Karpas-422 (cell line): ENCODE measurements at regions not wholly inside any gene's neighbourhood (a gene's known extent, or its start where the extent isn't known, plus 50 kb on each side); places are given as distances from the start of the nearest gene placed in this dataset.
"Not testable (repeated sequence)": the region's sequence is repeated elsewhere in the genome, so short reads cannot be mapped to it uniquely, and the experiment has no call there.

Experiments
- DNase-seq: peaks from one replicate; pipeline ENCODE4 v3.0.0-alpha.2; 2015
- H2AFZ ChIP-seq: fragments of 200-600 bp; sonication (generic); 2 replicates; pipeline ENCODE4 v1.6.1; 2014; ENCODE audit warnings: antibody characterized with exemption, low read length, mixed read lengths
- H3K27ac ChIP-seq: fragments of 200-600 bp; sonication (generic); 2 replicates; pipeline ENCODE4 v1.5.1; 2014; ENCODE audit warnings: mild to moderate bottlenecking, low read length, moderate library complexity
- H3K27me3 ChIP-seq: fragments of 200-600 bp; sonication (generic); 2 replicates; pipeline ENCODE4 v1.6.1; 2014; ENCODE audit warnings: low read length, mixed read lengths
- H3K36me3 ChIP-seq: fragments of 200-600 bp; sonication (generic); 2 replicates; pipeline ENCODE4 v1.6.1; 2014; ENCODE audit warnings: low read length, mixed read lengths; ENCODE audit not compliant: insufficient read depth
- H3K4me1 ChIP-seq: fragments of 200-600 bp; sonication (generic); 2 replicates; pipeline ENCODE4 v1.6.1; 2014; ENCODE audit warnings: mild to moderate bottlenecking, low read length, mixed read lengths
- H3K4me2 ChIP-seq: fragments of 200-600 bp; sonication (generic); 2 replicates; pipeline ENCODE4 v1.6.1; 2014; ENCODE audit warnings: low read length, low read depth, mild to moderate bottlenecking; ENCODE audit not compliant: poor library complexity, severe bottlenecking
- H3K4me3 ChIP-seq: fragments of 200-600 bp; sonication (generic); 2 replicates; pipeline ENCODE4 v1.5.1; 2014; ENCODE audit warnings: mild to moderate bottlenecking, antibody characterized with exemption, low read length, mixed read lengths
- H3K79me2 ChIP-seq: fragments of 200-600 bp; sonication (generic); 2 replicates; pipeline ENCODE4 v1.6.1; 2014; ENCODE audit warnings: mild to moderate bottlenecking, low read length, mixed read lengths
- H3K9ac ChIP-seq: fragments of 200-600 bp; sonication (generic); 2 replicates; pipeline ENCODE4 v1.6.0; 2014; ENCODE audit warnings: low read length
- H3K9me2 ChIP-seq: fragments of 200-600 bp; sonication (generic), shearing (Covaris generic); replicated peaks from 2 replicates; pipeline ENCODE4 v1.6.0; 2014; ENCODE audit warnings: mild to moderate bottlenecking, low read length, moderate library complexity; ENCODE audit not compliant: insufficient read depth
- H3K9me3 ChIP-seq: fragments of 300-700, 200-600 bp; sonication (generic); 2 replicates; pipeline ENCODE4 v1.6.1; 2014; ENCODE audit warnings: low read length, mixed read lengths
- H4K20me1 ChIP-seq: fragments of 200-600 bp; sonication (generic); 2 replicates; pipeline ENCODE4 v1.6.1; 2014; ENCODE audit warnings: mild to moderate bottlenecking, antibody characterized with exemption, low read length, low read depth; ENCODE audit not compliant: insufficient read depth

DNA sequence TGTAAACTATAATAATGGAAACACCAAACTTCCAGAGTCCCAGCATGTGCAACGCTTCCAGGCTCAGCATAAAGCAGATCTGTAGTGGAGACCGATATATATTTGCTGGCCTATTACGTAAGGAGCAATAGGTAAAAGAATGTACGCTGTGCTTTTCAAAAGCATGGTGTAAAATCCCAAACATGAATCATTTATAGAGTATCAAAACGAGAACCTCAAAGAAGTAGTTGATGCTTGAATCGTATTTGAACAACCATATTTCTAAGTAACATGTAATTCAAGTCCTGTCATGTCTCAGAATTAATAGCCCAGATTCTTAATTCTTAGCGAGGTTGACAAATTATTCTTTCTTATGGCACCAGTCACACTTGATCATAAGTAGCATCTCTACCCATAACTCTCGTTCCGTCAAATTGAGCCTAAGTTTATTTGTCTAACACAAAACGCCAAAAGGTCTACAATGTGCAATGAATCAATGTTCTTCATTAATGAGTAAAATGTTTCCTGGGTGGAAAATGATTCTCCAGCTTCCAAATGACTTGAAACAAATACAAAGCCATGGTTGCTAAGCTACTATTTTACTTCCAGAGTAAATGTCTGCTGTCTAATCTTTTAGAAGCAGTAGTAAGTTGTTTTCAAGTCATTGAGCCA is 811.5 kb upstream of the FRG1 start:
- peaks cover 4% of the 10 kb centered on the region for H3K4me1 ChIP-seq
- H3K27me3 ChIP-seq = no peaks in the 10 kb centered on the region
- no peak overlapping the region for H3K4me3 ChIP-seq
- no peaks in the 10 kb centered on the region for H4K20me1 ChIP-seq
- H3K9ac ChIP-seq = no peak overlapping the region
- H2AFZ ChIP-seq = no peak overlapping the region
- no peaks in the 10 kb centered on the region for H3K36me3 ChIP-seq
- no peak for DNase-seq
- no peaks in the 10 kb centered on the region for H3K9me2 ChIP-seq
- no peaks in the 10 kb centered on the region for H3K9me3 ChIP-seq
- H3K79me2 ChIP-seq = no peaks in the 10 kb centered on the region
- H3K27ac ChIP-seq = no peak overlapping the region
- H3K4me2 ChIP-seq = no peak overlapping the region

DNA sequence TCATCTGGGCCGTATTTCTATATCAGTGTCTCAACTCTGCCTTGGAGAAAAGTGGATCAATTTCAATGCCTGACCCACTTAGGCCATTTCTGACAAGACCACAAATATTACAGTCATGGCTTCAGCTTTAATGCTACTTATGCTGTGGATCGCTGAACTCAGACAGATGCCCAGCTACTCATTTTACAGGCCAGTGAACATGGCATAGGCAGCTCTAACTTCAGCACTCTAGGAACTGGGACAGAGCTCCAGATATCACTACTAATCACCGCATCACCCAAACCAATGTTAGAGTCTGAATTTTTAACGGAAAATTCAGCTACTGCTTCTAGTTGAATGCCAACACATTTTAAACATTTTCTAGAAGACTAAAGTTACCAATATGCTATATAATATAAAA is 809.6 kb upstream of the FRG1 start:
- H3K27ac ChIP-seq = no peak overlapping the region
- H3K4me2 ChIP-seq = no peak overlapping the region
- H3K9ac ChIP-seq = no peak overlapping the region
- H3K4me1 ChIP-seq = no peaks in the 10 kb centered on the region
- no peaks in the 10 kb centered on the region for H4K20me1 ChIP-seq
- no peaks in the 10 kb centered on the region for H3K9me3 ChIP-seq
- H3K79me2 ChIP-seq = no peaks in the 10 kb centered on the region
- no peaks in the 10 kb centered on the region for H3K9me2 ChIP-seq
- DNase-seq = no peak
- H3K27me3 ChIP-seq = no peaks in the 10 kb centered on the region
- no peaks in the 10 kb centered on the region for H3K36me3 ChIP-seq
- H3K4me3 ChIP-seq = no peak overlapping the region
- no peak overlapping the region for H2AFZ ChIP-seq

DNA sequence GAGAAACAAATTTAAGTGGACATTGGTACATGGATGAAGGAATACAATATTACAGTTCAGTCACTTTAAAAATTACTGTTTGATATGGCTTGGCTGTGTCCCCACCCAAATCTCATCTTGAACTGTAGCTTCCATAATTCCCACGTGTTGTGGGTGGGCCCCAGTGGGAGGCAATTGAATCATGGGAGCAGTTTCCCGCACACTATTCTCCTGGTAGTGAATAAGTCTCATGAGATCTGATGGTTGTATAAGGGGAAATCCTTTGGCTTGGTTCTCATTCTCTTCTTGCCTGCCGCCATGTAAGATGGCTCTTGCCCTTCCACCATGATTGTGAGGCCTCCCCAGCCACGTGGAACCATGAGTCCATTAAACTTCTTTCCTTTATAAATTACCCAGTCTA is 804.2 kb upstream of the FRG1 start:
- Histone ChIP-seq H3K4me1 (no peaks in the 10 kb centered on the region), H3K4me2 (no peak overlapping the region), H2AFZ (no peak overlapping the region), H3K27ac (no peak overlapping the region), H4K20me1 (no peaks in the 10 kb centered on the region), H3K27me3 (no peaks in the 10 kb centered on the region), H3K4me3 (no peak overlapping the region), H3K9me3 (no peaks in the 10 kb centered on the region), H3K36me3 (no peaks in the 10 kb centered on the region), H3K9ac (no peak overlapping the region), H3K79me2 (no peaks in the 10 kb centered on the region), H3K9me2 (no peaks in the 10 kb centered on the region)
- no peak for DNase-seq

GRCh38 chr4:189143263-189143952 is 797.3 kb upstream of the FRG1 start:
- Histone ChIP-seq H3K27me3 (no peaks in the 10 kb centered on the region), H3K9me2 (no peaks in the 10 kb centered on the region), H3K4me3 (no peak overlapping the region), H3K4me1 (no peaks in the 10 kb centered on the region), H3K9ac (no peak overlapping the region), H4K20me1 (no peaks in the 10 kb centered on the region), H2AFZ (no peak overlapping the region), H3K27ac (no peak overlapping the region), H3K9me3 (no peaks in the 10 kb centered on the region), H3K36me3 (no peaks in the 10 kb centered on the region), H3K79me2 (no peaks in the 10 kb centered on the region), H3K4me2 (no peak overlapping the region)
- no peak for DNase-seq

- Histone ChIP-seq H2AFZ (no peak overlapping the region), H3K9me3 (no peaks in the 10 kb centered on the region), H3K79me2 (no peaks in the 10 kb centered on the region)
Measured at GRCh38 chr4:189147005-189147929, 793.4 kb upstream of the FRG1 start.

GRCh38 chr4:189155083-189155482 is 785.6 kb upstream of the FRG1 start:
- not testable (repeated sequence) for H4K20me1 ChIP-seq, H3K9ac ChIP-seq, H3K36me3 ChIP-seq, DNase-seq, H3K27ac ChIP-seq, H3K4me1 ChIP-seq, H3K9me3 ChIP-seq, H3K4me2 ChIP-seq, H3K27me3 ChIP-seq, H3K9me2 ChIP-seq, H2AFZ ChIP-seq, H3K4me3 ChIP-seq, H3K79me2 ChIP-seq

More at GRCh38 chr4:189147005-189147929, 793.4 kb upstream of the FRG1 start:
- H3K9ac ChIP-seq = no peak overlapping the region
- no peaks in the 10 kb centered on the region for H3K4me1 ChIP-seq
- H3K4me3 ChIP-seq = no peak overlapping the region
- H3K4me2 ChIP-seq = no peak overlapping the region
- no peaks in the 10 kb centered on the region for H3K9me2 ChIP-seq
- no peaks in the 10 kb centered on the region for H3K27me3 ChIP-seq
- H3K36me3 ChIP-seq = no peaks in the 10 kb centered on the region
- no peaks in the 10 kb centered on the region for H4K20me1 ChIP-seq
- H3K27ac ChIP-seq = no peak overlapping the region
- no peak for DNase-seq

DNA sequence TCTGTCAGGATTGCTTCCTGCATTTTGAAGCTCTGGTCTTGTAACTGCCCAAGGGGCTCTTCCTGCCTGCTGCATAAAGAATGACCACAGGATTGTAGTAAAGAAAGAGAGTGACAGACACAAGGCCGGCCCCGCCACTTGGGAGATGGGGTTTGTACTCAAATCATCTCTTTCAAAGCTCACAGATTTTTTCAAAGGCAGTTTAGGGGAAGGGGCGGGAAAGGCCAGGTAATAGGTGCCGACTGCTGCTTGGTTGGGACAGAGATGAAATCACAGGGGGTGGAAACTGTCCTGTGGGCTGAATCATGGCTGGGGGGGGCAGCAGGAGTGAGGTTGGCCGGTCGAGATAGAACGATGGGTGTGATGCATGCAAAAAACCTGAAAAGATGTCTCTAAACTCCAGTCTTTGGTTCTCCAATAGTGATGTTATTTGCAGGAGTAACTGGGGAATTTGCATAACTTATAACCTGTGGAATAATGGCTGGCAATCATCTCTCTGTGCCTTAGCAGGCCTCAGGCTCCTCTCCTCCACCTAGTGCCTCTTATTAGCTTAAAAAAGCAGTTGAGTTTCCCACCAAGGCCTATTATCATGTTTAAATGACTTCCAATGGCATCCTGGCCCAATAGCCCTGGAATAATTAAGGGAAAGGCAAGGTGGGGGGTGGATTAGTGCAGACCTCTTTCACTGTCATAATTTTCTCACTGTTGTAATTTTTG is 778.4 kb upstream of the FRG1 start:
- Histone ChIP-seq H3K9me3 (no peaks in the 10 kb centered on the region), H3K27ac (no peak overlapping the region), H3K4me3 (no peak overlapping the region), H4K20me1 (no peaks in the 10 kb centered on the region), H3K27me3 (no peaks in the 10 kb centered on the region), H3K9me2 (no peaks in the 10 kb centered on the region), H3K4me1 (no peaks in the 10 kb centered on the region), H3K36me3 (no peaks in the 10 kb centered on the region), H3K9ac (no peak overlapping the region), H3K4me2 (no peak overlapping the region), H2AFZ (no peak overlapping the region), H3K79me2 (no peaks in the 10 kb centered on the region)
- DNase-seq = no peak

- DNase-seq = no peak
- Histone ChIP-seq H3K27me3 (no peaks in the 10 kb centered on the region), H4K20me1 (no peaks in the 10 kb centered on the region), H3K4me2 (no peak overlapping the region), H2AFZ (no peak overlapping the region), H3K79me2 (no peaks in the 10 kb centered on the region), H3K9me3 (no peaks in the 10 kb centered on the region), H3K4me1 (no peaks in the 10 kb centered on the region), H3K4me3 (no peak overlapping the region), H3K36me3 (no peaks in the 10 kb centered on the region), H3K9me2 (no peaks in the 10 kb centered on the region), H3K27ac (no peak overlapping the region), H3K9ac (no peak overlapping the region)
Measured at GRCh38 chr4:189162888-189163287, 777.8 kb upstream of the FRG1 start.
